ENCODE measurements at regions not wholly inside any gene's neighbourhood (a gene's known extent, or its start where the extent isn't known, plus 50 kb on each side); places are given as distances from the start of the nearest gene placed in this dataset.

GRCh38 chr3:20669675-20670074 is 483.7 kb upstream of the SGO1 start:
- no peak for DNase-seq

More at GRCh38 chr3:20669675-20670074, 483.7 kb upstream of the SGO1 start:
- CTCF ChIA-PET, result no interaction called here
- dilution Hi-C loops (cut with HindIII; ENCODE audit: low sequenced_read_pairs, unreplicated experiment), result no loop called here
- no peaks in the 10 kb centered on the region for H3K9me1 ChIP-seq (ENCODE audit: insufficient read depth, low read length)
- no peak overlapping the region for H3K4ac ChIP-seq (ENCODE audit: low read depth, low read length)
- no peak overlapping the region for H3K14ac ChIP-seq (replicated peaks; ENCODE audit: low read depth, low read length)
- no TSS peak for BruUV-seq (replicated peaks)
- H2BK120ac ChIP-seq (ENCODE audit: low read depth, low read length), result no peak overlapping the region
- H4K20me1 ChIP-seq (ENCODE audit: insufficient read depth, low read length), result no peaks in the 10 kb centered on the region
- no peak overlapping the region for H4K5ac ChIP-seq (ENCODE audit: low read depth, low read length)
- H3K18ac ChIP-seq (ENCODE audit: low read depth, low read length), result no peak overlapping the region
- no peak overlapping the region for H2AFZ ChIP-seq (replicated peaks; ENCODE audit: low read length, poor library complexity)
- TF ChIP-seq SMC3 (IDR thresholded peaks at IDR 0.05; ENCODE audit: low read depth, low read length), result no peak
- TF ChIP-seq USF2 (IDR thresholded peaks at IDR 0.05; ENCODE audit: low read depth, low read length), result no peak
- TF ChIP-seq MAFK (IDR thresholded peaks at IDR 0.05; ENCODE audit: low read depth, low read length), result no peak
- TF ChIP-seq POLR2A (IDR thresholded peaks at IDR 0.05; ENCODE audit: low read depth, low read length), result no peak
- TF ChIP-seq NFE2L2 (IDR thresholded peaks at IDR 0.05; ENCODE audit: low read depth, low read length), result no peak
- no peak for TF ChIP-seq RAD21 (IDR thresholded peaks at IDR 0.05; ENCODE audit: low read length)
- no peak for TF ChIP-seq RFX5 (IDR thresholded peaks at IDR 0.05; ENCODE audit: low read depth, low read length)
- TF ChIP-seq BHLHE40 (IDR thresholded peaks at IDR 0.05; ENCODE audit: low read depth, low read length), result no peak
- TF ChIP-seq MAZ (IDR thresholded peaks at IDR 0.05; ENCODE audit: borderline replicate concordance, low read depth, low read length), result no peak
- TF ChIP-seq MXI1 (IDR thresholded peaks at IDR 0.05; ENCODE audit: borderline replicate concordance, low read depth, low read length), result no peak
- no peak for TF ChIP-seq FOS (IDR thresholded peaks at IDR 0.05; ENCODE audit: low read depth, low read length)
- TF ChIP-seq CTCF (conservative IDR thresholded peaks at IDR 0.05; ENCODE audit: low read depth, low read length), result no peak
- no peak for TF ChIP-seq CEBPB (IDR thresholded peaks at IDR 0.05; ENCODE audit: low read depth, low read length)
- no peak for TF ChIP-seq RCOR1 (IDR thresholded peaks at IDR 0.05; ENCODE audit: insufficient replicate concordance, low read length)
- no peak for TF ChIP-seq CHD1 (IDR thresholded peaks at IDR 0.05; ENCODE audit: low read depth, low read length)
- no peaks in the 10 kb centered on the region for H3K36me3 ChIP-seq (ENCODE audit: control insufficient read depth, insufficient read depth, low read length)
- intact Hi-C loops (cut with micrococcal nuclease), result loop anchor here (5.0 kb wide), 1 partner anchor 157 kb away; no protein-coding TSS in a partner anchor
- no peak overlapping the region for H3K23ac ChIP-seq (ENCODE audit: low read depth, low read length)
- no peaks in the 10 kb centered on the region for H3K79me1 ChIP-seq (ENCODE audit: low read depth in 1 of 2, low read length in 2 of 2)
- H3K56ac ChIP-seq (ENCODE audit: extremely low read depth, insufficient read depth, low read length), result no peak overlapping the region
- no peak overlapping the region for H3K27ac ChIP-seq (ENCODE audit: insufficient read depth, low read length)
- no peaks in the 10 kb centered on the region for H3K4me1 ChIP-seq (ENCODE audit: control insufficient read depth, insufficient read depth, low read length)
- H4K91ac ChIP-seq (ENCODE audit: insufficient read depth, low read depth, low read length), result no peak overlapping the region
- in situ Hi-C loops (cut with MboI; ENCODE audit: low sequenced_read_pairs), result no loop called here
- no peak overlapping the region for H4K8ac ChIP-seq (ENCODE audit: low read depth in 2 of 2, low read length in 2 of 2)
- H3K9me3 ChIP-seq (ENCODE audit: control insufficient read depth, insufficient read depth, low read length), result no peaks in the 10 kb centered on the region; the same call in 1 of the 2 replicates
- H3K27me3 ChIP-seq (ENCODE audit: control insufficient read depth, insufficient read depth, low read length), result no peaks in the 10 kb centered on the region
- H3K4me3 ChIP-seq (ENCODE audit: insufficient read depth, low read depth, low read length), result no peak overlapping the region
- H3K4me2 ChIP-seq (ENCODE audit: low read depth, low read length), result no peak overlapping the region
- H2AK9ac ChIP-seq (replicated peaks; ENCODE audit: low read depth, low read length, poor library complexity), result no peak overlapping the region
- no peak overlapping the region for H2AK5ac ChIP-seq (ENCODE audit: low read depth, low read length)
- H2BK20ac ChIP-seq (ENCODE audit: low read depth, low read length), result no peak overlapping the region
- no peak overlapping the region for H3K9ac ChIP-seq (ENCODE audit: low read depth, low read length)
- no CpG with 5 or more reads among the region's 2 CpGs for WGBS, 2 experiments (ENCODE audit: extremely low coverage in 2 of 2, insufficient read length in 1 of 2)
- no peak for ATAC-seq (ENCODE audit: low read depth)
- H2BK15ac ChIP-seq (ENCODE audit: low read depth, low read length), result no peak overlapping the region
- H2BK5ac ChIP-seq (ENCODE audit: low read depth, low read length, poor library complexity, severe bottlenecking), result no peak overlapping the region
- POLR2A ChIA-PET (ENCODE audit: unreplicated experiment), result no interaction called here
